GM23338 (cell line): ENCODE measurements at regions not wholly inside any gene's neighbourhood (a gene's known extent, or its start where the extent isn't known, plus 50 kb on each side); places are given as distances from the start of the nearest gene placed in this dataset.
A peak's percentile ranks its signal among the peaks of the same experiment; 100 is the strongest.

Source experiments
- ATAC-seq: fragments of 200-7000 bp; cut with Tn5 transposase; 3 replicates; pipeline ENCODE4 v1.9.1; 2020
- DNase-seq: peaks from one replicate; pipeline ENCODE4 v3.0.0-alpha.2; 2015; ENCODE audit warnings: low spot score
- H2AFZ ChIP-seq: fragments of 200-600 bp; sonication (generic); 2 replicates; pipeline ENCODE4 v1.8.0; 2016; ENCODE audit warnings: antibody characterized with exemption, mild to moderate bottlenecking, moderate library complexity
- H3F3A ChIP-seq: fragments of 200-600 bp; sonication (generic); replicated peaks from 2 replicates; pipeline ENCODE4 v1.8.0; 2017; ENCODE audit warnings: antibody characterized with exemption, mixed run types, low read depth
- H3K27ac ChIP-seq: fragments of 200-600 bp; sonication (generic); 2 replicates; pipeline ENCODE4 v1.6.1; 2016; ENCODE audit warnings: low read depth
- H3K27me3 ChIP-seq: fragments of 200-600 bp; sonication (generic); 2 replicates; pipeline ENCODE4 v1.8.0; 2016; ENCODE audit warnings: mild to moderate bottlenecking, mixed run types, moderate library complexity; ENCODE audit not compliant: insufficient read depth
- H3K36me3 ChIP-seq: fragments of 200-600 bp; sonication (generic); 2 replicates; pipeline ENCODE4 v1.8.0; 2016; ENCODE audit warnings: mild to moderate bottlenecking; ENCODE audit not compliant: insufficient read depth
- H3K4me1 ChIP-seq: fragments of 200-600 bp; sonication (generic); 2 replicates; pipeline ENCODE4 v1.8.0; 2016; ENCODE audit warnings: mild to moderate bottlenecking, moderate library complexity; ENCODE audit not compliant: insufficient read depth
- H3K4me2 ChIP-seq: fragments of 200-600 bp; sonication (generic); 2 replicates; pipeline ENCODE4 v1.7.1; 2017; ENCODE audit warnings: mixed run types
- H3K4me3 ChIP-seq: fragments of 200-600 bp; sonication (generic); 2 replicates; pipeline ENCODE4 v1.6.1; 2016; ENCODE audit warnings: mixed run types
- H3K79me2 ChIP-seq: fragments of 200-600 bp; sonication (generic); replicated peaks from 2 replicates; pipeline ENCODE4 v1.8.0; 2017; ENCODE audit warnings: mild to moderate bottlenecking; ENCODE audit not compliant: insufficient read depth
- H3K9me2 ChIP-seq: fragments of 200-600 bp; sonication (generic); 2 replicates; pipeline ENCODE4 v1.8.0; 2017; ENCODE audit not compliant: insufficient read depth
- H4K20me1 ChIP-seq: fragments of 200-600 bp; sonication (generic); replicated peaks from 2 replicates; pipeline ENCODE4 v1.8.0; 2017; ENCODE audit warnings: mild to moderate bottlenecking; ENCODE audit not compliant: insufficient read depth
- H3K27ac Mint-ChIP-seq: 2 replicates; pipeline ENCODE4 v1.8.0; 2020; ENCODE audit warnings: inconsistent platforms, mild to moderate bottlenecking, moderate library complexity, mixed read lengths
- H3K27me3 Mint-ChIP-seq: 3 replicates; pipeline ENCODE4 v1.8.0; 2022; ENCODE audit warnings: low read depth, mild to moderate bottlenecking, moderate library complexity, mixed read lengths, inconsistent platforms; ENCODE audit not compliant: insufficient read depth, poor library complexity
- H3K36me3 Mint-ChIP-seq: 3 replicates; pipeline ENCODE4 v1.8.0; 2021; ENCODE audit warnings: low read depth, mild to moderate bottlenecking, inconsistent platforms, moderate library complexity, mixed read lengths
- H3K4me1 Mint-ChIP-seq: 3 replicates; pipeline ENCODE4 v1.8.0; 2020; ENCODE audit warnings: mild to moderate bottlenecking, inconsistent platforms, mixed read lengths
- H3K4me3 Mint-ChIP-seq: 3 replicates; pipeline ENCODE4 v1.8.0; 2021; ENCODE audit warnings: moderate library complexity, mild to moderate bottlenecking, inconsistent platforms, mixed read lengths
- H3K9me3 Mint-ChIP-seq: 3 replicates; pipeline ENCODE4 v1.8.0; 2020; ENCODE audit warnings: moderate library complexity, mild to moderate bottlenecking, inconsistent platforms, mixed read lengths
- CREB1 ChIP-seq: fragments of 250-450 bp; sonication (Bioruptor Pico); IDR thresholded peaks from 2 replicates; pipeline ENCODE4 v1.5.0; 2020; ENCODE audit warnings: low read depth, mild to moderate bottlenecking, moderate library complexity
- EZH2 ChIP-seq: fragments of 200-600 bp; sonication (generic); IDR thresholded peaks from one replicate; pipeline ENCODE4 v1.8.0; 2017; ENCODE audit warnings: antibody characterized with exemption, mild to moderate bottlenecking, low read depth; ENCODE audit not compliant: unreplicated experiment
- EZH2phosphoT487 ChIP-seq: fragments of 200-600 bp; sonication (generic); IDR thresholded peaks from one replicate; pipeline ENCODE4 v1.8.1; 2018; ENCODE audit warnings: antibody characterized with exemption; ENCODE audit not compliant: unreplicated experiment
- JUNB ChIP-seq: IDR thresholded peaks from one replicate; pipeline ENCODE4 v1.6.1; 2016; ENCODE audit warnings: antibody characterized with exemption; ENCODE audit not compliant: unreplicated experiment
- NANOG ChIP-seq: IDR thresholded peaks from 2 replicates; pipeline ENCODE4 v1.6.1; 2016; ENCODE audit warnings: antibody characterized with exemption, borderline replicate concordance
- POLR2AphosphoS5 ChIP-seq: IDR thresholded peaks from 2 replicates; pipeline ENCODE4 v1.6.1; 2016; ENCODE audit warnings: antibody characterized with exemption, low read depth
- REST ChIP-seq: IDR thresholded peaks from one replicate; pipeline ENCODE4 v1.6.1; 2018; ENCODE audit warnings: antibody characterized with exemption; ENCODE audit not compliant: unreplicated experiment
- ZNF114 ChIP-seq: fragments of 250-450 bp; sonication (Bioruptor Pico); IDR thresholded peaks from 2 replicates; pipeline ENCODE4 v1.5.0; 2020; ENCODE audit warnings: mild to moderate bottlenecking, moderate library complexity
- ZNF462 ChIP-seq: fragments of 250-450 bp; sonication (Bioruptor Pico); IDR thresholded peaks from 2 replicates; pipeline ENCODE4 v1.5.0; 2020; ENCODE audit warnings: mild to moderate bottlenecking, moderate library complexity
- TF ChIP-seq, protein P1 (sequence below): IDR thresholded peaks from 2 replicates; pipeline ENCODE4 v1.6.1; 2016; ENCODE audit warnings: antibody characterized with exemption

DNA sequence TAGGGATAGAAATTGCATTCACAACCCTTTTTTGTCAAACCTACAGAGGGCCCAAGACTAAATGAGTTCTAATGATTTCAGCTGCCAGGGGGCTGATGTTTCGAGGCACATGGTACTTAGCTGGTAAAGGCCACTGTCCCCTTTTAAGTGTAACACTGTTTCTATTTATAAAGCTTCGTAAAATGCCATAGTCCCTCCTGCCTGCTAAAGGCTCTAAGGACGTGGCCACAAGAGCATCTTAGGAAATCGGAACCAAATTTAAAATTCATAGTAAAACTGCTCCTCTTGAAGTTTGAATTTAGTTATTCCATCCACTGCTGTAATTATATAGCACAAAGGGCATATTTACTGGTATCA is 170.3 kb upstream of the WWC1 start:
- Mint-ChIP-seq H3K9me3 (no peaks in the 10 kb centered on the region), H3K27ac (no peak overlapping the region), H3K36me3 (no peaks in the 10 kb centered on the region), H3K4me3 (no peak overlapping the region), H3K4me1 (peaks cover 22% of the 10 kb centered on the region), H3K27me3 (peaks cover 4% of the 10 kb centered on the region)
- DNase-seq (no peak), ATAC-seq (no peak)
- H3K27ac ChIP-seq = no peak overlapping the region
- peaks cover 3% of the 10 kb centered on the region; the same call in 1 of the 2 replicates for H3K9me2 ChIP-seq
- no peaks in the 10 kb centered on the region for H3K36me3 ChIP-seq
- no peak for TF ChIP-seq EZH2
- H2AFZ ChIP-seq = no peak overlapping the region
- H4K20me1 ChIP-seq = no peaks in the 10 kb centered on the region
- H3K27me3 ChIP-seq = no peaks in the 10 kb centered on the region
- H3K4me1 ChIP-seq = peaks cover 22% of the 10 kb centered on the region
- no peak overlapping the region for H3K4me3 ChIP-seq
- no peak overlapping the region for H3K4me2 ChIP-seq
- no peaks in the 10 kb centered on the region for H3K79me2 ChIP-seq
- no peaks in the 10 kb centered on the region for H3F3A ChIP-seq

DNA sequence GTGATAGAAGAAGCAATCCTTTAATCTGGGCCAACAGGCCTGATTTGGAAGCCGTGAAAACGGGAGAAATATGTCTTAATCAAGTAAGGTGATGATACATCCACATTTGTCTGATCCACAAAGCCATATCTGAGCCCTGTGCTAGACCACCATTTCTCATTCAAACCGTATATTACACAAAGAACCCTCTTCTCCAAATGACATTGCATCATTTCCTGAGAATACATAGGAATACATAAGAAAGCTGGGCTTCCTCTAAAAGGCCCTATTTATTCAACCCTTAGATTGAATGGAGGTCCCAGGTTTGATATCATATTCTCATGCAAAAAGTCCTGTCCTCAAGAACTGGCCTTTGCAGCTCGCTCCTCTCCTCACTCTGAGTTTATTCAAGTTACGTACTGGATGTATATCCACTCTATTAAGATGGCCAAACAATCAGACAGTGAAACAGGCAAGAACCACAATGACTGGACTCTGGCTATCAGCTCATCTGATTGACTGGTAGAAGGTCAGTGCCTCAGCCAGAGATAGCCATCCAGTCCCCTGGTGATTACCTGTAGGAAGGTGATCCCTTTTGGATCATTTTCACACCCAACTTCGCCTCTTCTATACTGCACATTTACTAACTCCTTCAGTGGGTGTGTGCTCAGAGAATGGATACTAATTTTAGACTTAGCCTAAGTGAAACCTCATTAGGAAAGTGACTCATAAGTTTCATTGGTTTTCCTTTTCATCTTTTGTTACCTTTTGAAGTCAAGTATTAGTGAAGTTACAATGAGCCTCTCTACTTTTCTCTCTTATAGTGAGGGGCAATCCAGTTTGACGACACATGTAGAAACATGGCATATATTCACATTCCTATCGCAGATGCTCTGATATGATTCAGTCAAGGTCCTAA is 167.6 kb upstream of the WWC1 start:
- Histone ChIP-seq H3K36me3 (no peaks in the 10 kb centered on the region), H3K4me1 (peaks cover 12% of the 10 kb centered on the region), H2AFZ (no peak overlapping the region; the same call in 1 of the 2 replicates), H3K27ac (no peak overlapping the region), H4K20me1 (no peaks in the 10 kb centered on the region), H3K9me2 (peaks cover 3% of the 10 kb centered on the region; the same call in 1 of the 2 replicates), H3K4me2 (0 out of 2 replicates have a peak overlapping the region, but pooled peaks have one; percentile 51), H3F3A (no peaks in the 10 kb centered on the region), H3K4me3 (no peak overlapping the region), H3K79me2 (no peaks in the 10 kb centered on the region), H3K27me3 (no peaks in the 10 kb centered on the region)
- H3K4me3 Mint-ChIP-seq = no peak overlapping the region
- DNase-seq (no peak), ATAC-seq (no peak)
- no peak overlapping the region for H3K27ac Mint-ChIP-seq
- H3K27me3 Mint-ChIP-seq = no peaks in the 10 kb centered on the region
- H3K9me3 Mint-ChIP-seq = no peaks in the 10 kb centered on the region
- peaks cover 20% of the 10 kb centered on the region for H3K4me1 Mint-ChIP-seq
- no peaks in the 10 kb centered on the region for H3K36me3 Mint-ChIP-seq
- TF ChIP-seq POLR2AphosphoS5 (no peak), ZNF114 (CRISPR knock-in tag) (no peak), CREB1 (CRISPR knock-in tag) (no peak), ZNF462 (CRISPR knock-in tag) (no peak), JUNB (no peak), NANOG (no peak), EZH2 (no peak), EZH2phosphoT487 (no peak), REST (no peak)
- TF ChIP-seq, protein P1, sequence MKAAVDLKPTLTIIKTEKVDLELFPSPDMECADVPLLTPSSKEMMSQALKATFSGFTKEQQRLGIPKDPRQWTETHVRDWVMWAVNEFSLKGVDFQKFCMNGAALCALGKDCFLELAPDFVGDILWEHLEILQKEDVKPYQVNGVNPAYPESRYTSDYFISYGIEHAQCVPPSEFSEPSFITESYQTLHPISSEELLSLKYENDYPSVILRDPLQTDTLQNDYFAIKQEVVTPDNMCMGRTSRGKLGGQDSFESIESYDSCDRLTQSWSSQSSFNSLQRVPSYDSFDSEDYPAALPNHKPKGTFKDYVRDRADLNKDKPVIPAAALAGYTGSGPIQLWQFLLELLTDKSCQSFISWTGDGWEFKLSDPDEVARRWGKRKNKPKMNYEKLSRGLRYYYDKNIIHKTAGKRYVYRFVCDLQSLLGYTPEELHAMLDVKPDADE = no peak
